ENCODE measurements at regions not wholly inside any gene's neighbourhood (a gene's known extent, or its start where the extent isn't known, plus 50 kb on each side); places are given as distances from the start of the nearest gene placed in this dataset.

DNA sequence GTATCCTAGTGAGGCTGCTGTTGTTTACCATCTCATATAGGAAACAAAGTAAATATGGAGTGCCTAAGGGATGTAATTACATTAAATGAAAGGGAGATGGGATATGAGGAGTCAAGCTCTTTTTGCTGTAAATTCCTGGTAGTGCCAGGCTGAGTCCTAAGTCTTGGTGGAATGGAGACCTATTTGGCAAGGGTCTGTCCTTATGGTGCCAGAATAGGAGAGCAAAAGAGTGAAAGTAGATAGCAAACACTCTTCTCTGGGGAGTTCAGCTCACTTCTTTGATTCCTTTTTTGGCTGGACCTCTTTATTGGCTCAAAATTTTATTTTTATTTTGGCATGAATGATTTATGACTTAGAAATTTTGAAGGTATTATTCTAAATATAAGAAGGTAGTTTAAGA, 380.8 kb downstream of the TMEM232 start:
- intact Hi-C loops (cut with micrococcal nuclease; ENCODE audit: unreplicated experiment) (no loop called here), in situ Hi-C loops (cut with HindIII; ENCODE audit: low pct_unique_long_range_greater_than_20kb, low sequenced_read_pairs) (no loop called here)
- Histone ChIP-seq H3K27ac (ENCODE audit: low read length) (no peak overlapping the region), H3K9me3 (ENCODE audit: control insufficient read depth, insufficient read depth, low read depth, low read length) (no peaks in the 10 kb centered on the region), H3K4me3 (ENCODE audit: low read depth in 2 of 2, low read length in 2 of 2) (no peak overlapping the region), H3K4me1 (ENCODE audit: control insufficient read depth, insufficient read depth, low read length) (no peaks in the 10 kb centered on the region), H3K27me3 (ENCODE audit: control insufficient read depth, insufficient read depth, low read length) (no peaks in the 10 kb centered on the region), H3K36me3 (ENCODE audit: control insufficient read depth, insufficient read depth, low read length) (no peaks in the 10 kb centered on the region)
- CTCF ChIA-PET, result no interaction called here
- POLR2A ChIA-PET, result no interaction called here
- no TSS peak for BruUV-seq (replicated peaks)
- TF ChIP-seq, protein P1, sequence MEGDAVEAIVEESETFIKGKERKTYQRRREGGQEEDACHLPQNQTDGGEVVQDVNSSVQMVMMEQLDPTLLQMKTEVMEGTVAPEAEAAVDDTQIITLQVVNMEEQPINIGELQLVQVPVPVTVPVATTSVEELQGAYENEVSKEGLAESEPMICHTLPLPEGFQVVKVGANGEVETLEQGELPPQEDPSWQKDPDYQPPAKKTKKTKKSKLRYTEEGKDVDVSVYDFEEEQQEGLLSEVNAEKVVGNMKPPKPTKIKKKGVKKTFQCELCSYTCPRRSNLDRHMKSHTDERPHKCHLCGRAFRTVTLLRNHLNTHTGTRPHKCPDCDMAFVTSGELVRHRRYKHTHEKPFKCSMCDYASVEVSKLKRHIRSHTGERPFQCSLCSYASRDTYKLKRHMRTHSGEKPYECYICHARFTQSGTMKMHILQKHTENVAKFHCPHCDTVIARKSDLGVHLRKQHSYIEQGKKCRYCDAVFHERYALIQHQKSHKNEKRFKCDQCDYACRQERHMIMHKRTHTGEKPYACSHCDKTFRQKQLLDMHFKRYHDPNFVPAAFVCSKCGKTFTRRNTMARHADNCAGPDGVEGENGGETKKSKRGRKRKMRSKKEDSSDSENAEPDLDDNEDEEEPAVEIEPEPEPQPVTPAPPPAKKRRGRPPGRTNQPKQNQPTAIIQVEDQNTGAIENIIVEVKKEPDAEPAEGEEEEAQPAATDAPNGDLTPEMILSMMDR (IDR thresholded peaks at IDR 0.05), result no peak
- no peak for TF ChIP-seq SIN3A (IDR thresholded peaks at IDR 0.05; ENCODE audit: borderline replicate concordance, insufficient read depth, low read depth, low read length)
- no peak for TF ChIP-seq POLR2AphosphoS5 (IDR thresholded peaks at IDR 0.05; ENCODE audit: low read depth, low read length)
- TF ChIP-seq, protein P2, sequence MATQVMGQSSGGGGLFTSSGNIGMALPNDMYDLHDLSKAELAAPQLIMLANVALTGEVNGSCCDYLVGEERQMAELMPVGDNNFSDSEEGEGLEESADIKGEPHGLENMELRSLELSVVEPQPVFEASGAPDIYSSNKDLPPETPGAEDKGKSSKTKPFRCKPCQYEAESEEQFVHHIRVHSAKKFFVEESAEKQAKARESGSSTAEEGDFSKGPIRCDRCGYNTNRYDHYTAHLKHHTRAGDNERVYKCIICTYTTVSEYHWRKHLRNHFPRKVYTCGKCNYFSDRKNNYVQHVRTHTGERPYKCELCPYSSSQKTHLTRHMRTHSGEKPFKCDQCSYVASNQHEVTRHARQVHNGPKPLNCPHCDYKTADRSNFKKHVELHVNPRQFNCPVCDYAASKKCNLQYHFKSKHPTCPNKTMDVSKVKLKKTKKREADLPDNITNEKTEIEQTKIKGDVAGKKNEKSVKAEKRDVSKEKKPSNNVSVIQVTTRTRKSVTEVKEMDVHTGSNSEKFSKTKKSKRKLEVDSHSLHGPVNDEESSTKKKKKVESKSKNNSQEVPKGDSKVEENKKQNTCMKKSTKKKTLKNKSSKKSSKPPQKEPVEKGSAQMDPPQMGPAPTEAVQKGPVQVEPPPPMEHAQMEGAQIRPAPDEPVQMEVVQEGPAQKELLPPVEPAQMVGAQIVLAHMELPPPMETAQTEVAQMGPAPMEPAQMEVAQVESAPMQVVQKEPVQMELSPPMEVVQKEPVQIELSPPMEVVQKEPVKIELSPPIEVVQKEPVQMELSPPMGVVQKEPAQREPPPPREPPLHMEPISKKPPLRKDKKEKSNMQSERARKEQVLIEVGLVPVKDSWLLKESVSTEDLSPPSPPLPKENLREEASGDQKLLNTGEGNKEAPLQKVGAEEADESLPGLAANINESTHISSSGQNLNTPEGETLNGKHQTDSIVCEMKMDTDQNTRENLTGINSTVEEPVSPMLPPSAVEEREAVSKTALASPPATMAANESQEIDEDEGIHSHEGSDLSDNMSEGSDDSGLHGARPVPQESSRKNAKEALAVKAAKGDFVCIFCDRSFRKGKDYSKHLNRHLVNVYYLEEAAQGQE (IDR thresholded peaks at IDR 0.05; ENCODE audit: insufficient read depth in 1 of 2, low read depth in 2 of 2, low read length in 1 of 2), result no peak
- no peak for TF ChIP-seq TCF7L2 (IDR thresholded peaks at IDR 0.05; ENCODE audit: low read depth, low read length)
- ATAC-seq (no peak), DNase-seq (ENCODE audit: low read depth, low spot score) (no peak)

DNA sequence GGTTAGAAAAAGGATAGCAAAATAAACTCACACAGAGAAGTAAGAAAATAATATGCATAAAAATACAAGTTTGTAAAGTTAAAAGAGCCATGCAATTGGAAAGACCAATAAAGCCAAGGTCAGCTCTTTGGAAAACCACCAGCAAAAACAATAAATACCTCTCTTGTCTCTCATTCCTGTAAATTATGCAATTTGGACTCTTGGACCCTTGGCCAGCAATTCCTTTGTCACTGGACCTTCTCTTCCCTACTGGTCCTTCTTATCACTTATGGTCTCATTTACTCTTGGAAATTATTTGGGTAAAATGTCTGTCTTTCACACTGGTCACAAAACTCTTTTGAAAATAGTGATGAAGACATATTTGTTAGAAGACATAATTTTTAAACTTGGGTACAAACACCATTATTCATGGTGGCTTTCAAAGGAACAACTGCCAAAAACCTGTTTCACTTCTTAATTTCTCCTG, 379.5 kb downstream of the TMEM232 start:
- Histone ChIP-seq H3K4me3 (ENCODE audit: low read depth in 2 of 2, low read length in 2 of 2) (no peak overlapping the region), H3K36me3 (ENCODE audit: control insufficient read depth, insufficient read depth, low read length) (no peaks in the 10 kb centered on the region), H3K27ac (ENCODE audit: low read length) (no peak overlapping the region), H3K9me3 (ENCODE audit: control insufficient read depth, insufficient read depth, low read depth, low read length) (no peaks in the 10 kb centered on the region), H3K27me3 (ENCODE audit: control insufficient read depth, insufficient read depth, low read length) (no peaks in the 10 kb centered on the region), H3K4me1 (ENCODE audit: control insufficient read depth, insufficient read depth, low read length) (no peaks in the 10 kb centered on the region)
- ChIA-PET POLR2A (no interaction called here), CTCF (no interaction called here)
- in situ Hi-C loops (cut with HindIII; ENCODE audit: low pct_unique_long_range_greater_than_20kb, low sequenced_read_pairs), result no loop called here
- intact Hi-C loops (cut with micrococcal nuclease; ENCODE audit: unreplicated experiment), result no loop called here
- ATAC-seq, result no peak
- no TSS peak for BruUV-seq (replicated peaks)
- TF ChIP-seq, protein P1 (IDR thresholded peaks at IDR 0.05), result no peak
- TF ChIP-seq, protein P2 (IDR thresholded peaks at IDR 0.05; ENCODE audit: insufficient read depth in 1 of 2, low read depth in 2 of 2, low read length in 1 of 2), result no peak
- TF ChIP-seq TCF7L2 (IDR thresholded peaks at IDR 0.05; ENCODE audit: low read depth, low read length) (no peak), SIN3A (IDR thresholded peaks at IDR 0.05; ENCODE audit: borderline replicate concordance, insufficient read depth, low read depth, low read length) (no peak), POLR2AphosphoS5 (IDR thresholded peaks at IDR 0.05; ENCODE audit: low read depth, low read length) (no peak)
- DNase-seq (ENCODE audit: low read depth, low spot score), result no peak

Measured in Panc1 (cell line).